ENCODE measurements at regions not wholly inside any gene's neighbourhood (a gene's known extent, or its start where the extent isn't known, plus 50 kb on each side); places are given as distances from the start of the nearest gene placed in this dataset.

- Histone ChIP-seq H3K4me3 (ENCODE audit: insufficient read depth, low read depth, low read length, poor library complexity, severe bottlenecking) (no peak overlapping the region), H3K36me3 (ENCODE audit: control insufficient read depth, insufficient read depth, low read length) (no peaks in the 10 kb centered on the region), H3K27me3 (replicated peaks; ENCODE audit: control insufficient read depth, insufficient read depth, low read length, poor library complexity, severe bottlenecking) (no peaks in the 10 kb centered on the region), H3K27ac (ENCODE audit: insufficient read depth, low read length, poor library complexity, severe bottlenecking) (no peak overlapping the region), H3K9me3 (ENCODE audit: control insufficient read depth, low read length) (no peaks in the 10 kb centered on the region), H3K4me1 (ENCODE audit: control insufficient read depth, insufficient read depth, low read length, poor library complexity, severe bottlenecking) (no peaks in the 10 kb centered on the region)
- no peak for DNase-seq
These were observed 221.1 kb upstream of the ATP5MC3 start for GRCh38 chr2:175402571-175402970.

DNA sequence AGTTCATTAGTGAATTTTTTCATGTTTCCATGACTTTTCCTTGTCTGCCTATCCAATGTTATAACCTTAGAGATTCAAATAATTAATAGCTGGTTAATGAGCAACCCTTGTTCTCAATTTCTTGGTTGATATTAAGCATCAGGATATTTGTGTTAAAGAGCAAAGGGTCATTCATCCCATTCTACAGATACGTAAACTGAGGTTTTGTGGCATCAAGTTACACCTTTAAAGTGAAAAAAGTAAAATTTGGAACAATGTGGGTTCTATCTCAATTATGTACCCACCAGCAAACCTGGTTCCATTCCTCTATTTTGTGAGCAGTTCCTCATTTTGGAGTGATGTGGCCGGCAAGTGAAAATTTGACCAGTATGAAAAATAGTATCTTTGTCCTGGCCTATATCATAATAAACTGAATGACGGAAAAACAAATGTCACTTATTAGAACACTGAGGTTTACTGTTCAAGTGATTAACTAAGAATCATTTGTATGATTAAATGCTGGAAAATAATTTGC lies 220.5 kb upstream of the ATP5MC3 start:
- Histone ChIP-seq H3K4me1 (ENCODE audit: control insufficient read depth, insufficient read depth, low read length, poor library complexity, severe bottlenecking) (no peaks in the 10 kb centered on the region), H3K27ac (ENCODE audit: insufficient read depth, low read length, poor library complexity, severe bottlenecking) (no peak overlapping the region), H3K27me3 (replicated peaks; ENCODE audit: control insufficient read depth, insufficient read depth, low read length, poor library complexity, severe bottlenecking) (no peaks in the 10 kb centered on the region), H3K36me3 (ENCODE audit: control insufficient read depth, insufficient read depth, low read length) (no peaks in the 10 kb centered on the region), H3K4me3 (ENCODE audit: insufficient read depth, low read depth, low read length, poor library complexity, severe bottlenecking) (no peak overlapping the region), H3K9me3 (ENCODE audit: control insufficient read depth, low read length) (no peaks in the 10 kb centered on the region)
- DNase-seq: no peak

DNA sequence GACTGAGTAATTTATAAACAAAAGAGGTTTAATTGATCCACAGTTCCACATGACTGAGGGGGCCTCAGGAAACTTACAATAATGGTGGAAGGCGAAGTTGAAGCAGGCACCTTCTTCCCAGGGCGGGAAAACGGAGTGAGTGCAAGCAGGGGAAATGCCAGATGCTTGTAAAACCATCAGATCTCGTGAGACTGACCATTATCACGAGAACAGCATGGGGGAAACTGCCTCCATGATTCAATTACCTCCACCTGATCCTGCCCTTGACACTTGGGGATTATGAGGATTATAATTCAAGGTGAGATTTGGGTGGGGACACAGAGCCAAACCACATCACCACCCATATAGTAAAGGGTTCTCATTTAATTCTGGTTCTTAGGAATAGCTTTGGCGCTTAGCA lies 219.5 kb upstream of the ATP5MC3 start:
- Histone ChIP-seq H3K36me3 (ENCODE audit: control insufficient read depth, insufficient read depth, low read length) (no peaks in the 10 kb centered on the region), H3K27me3 (replicated peaks; ENCODE audit: control insufficient read depth, insufficient read depth, low read length, poor library complexity, severe bottlenecking) (no peaks in the 10 kb centered on the region), H3K9me3 (ENCODE audit: control insufficient read depth, low read length) (no peaks in the 10 kb centered on the region), H3K4me1 (ENCODE audit: control insufficient read depth, insufficient read depth, low read length, poor library complexity, severe bottlenecking) (no peaks in the 10 kb centered on the region), H3K27ac (ENCODE audit: insufficient read depth, low read length, poor library complexity, severe bottlenecking) (no peak overlapping the region), H3K4me3 (ENCODE audit: insufficient read depth, low read depth, low read length, poor library complexity, severe bottlenecking) (no peak overlapping the region)
- no peak for DNase-seq

DNA sequence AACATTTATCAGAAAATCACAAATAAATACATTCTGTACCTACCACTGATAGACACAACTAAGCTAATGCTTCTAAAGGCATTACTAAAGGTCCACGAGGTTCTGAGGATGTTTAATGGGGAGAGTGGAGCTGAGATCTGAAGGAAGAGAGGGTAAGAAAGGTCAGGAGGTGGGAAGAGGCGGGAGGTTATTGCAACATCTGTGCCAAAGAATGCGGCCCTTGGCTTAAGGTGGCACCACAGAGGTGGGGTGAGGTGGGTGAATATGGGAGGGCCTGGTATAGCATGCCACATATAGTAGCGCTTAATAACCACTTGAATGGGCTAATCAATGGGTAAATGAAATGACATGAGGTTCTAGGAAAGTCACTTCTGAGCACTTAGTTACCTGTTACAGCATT lies 217.8 kb upstream of the ATP5MC3 start:
- Histone ChIP-seq H3K36me3 (ENCODE audit: control insufficient read depth, insufficient read depth, low read length) (no peaks in the 10 kb centered on the region), H3K27me3 (replicated peaks; ENCODE audit: control insufficient read depth, insufficient read depth, low read length, poor library complexity, severe bottlenecking) (no peaks in the 10 kb centered on the region), H3K4me3 (ENCODE audit: insufficient read depth, low read depth, low read length, poor library complexity, severe bottlenecking) (no peak overlapping the region), H3K4me1 (ENCODE audit: control insufficient read depth, insufficient read depth, low read length, poor library complexity, severe bottlenecking) (no peaks in the 10 kb centered on the region), H3K9me3 (ENCODE audit: control insufficient read depth, low read length) (no peaks in the 10 kb centered on the region), H3K27ac (ENCODE audit: insufficient read depth, low read length, poor library complexity, severe bottlenecking) (no peak overlapping the region)
- no peak for DNase-seq

- H3K4me1 ChIP-seq (ENCODE audit: control insufficient read depth, insufficient read depth, low read length, poor library complexity, severe bottlenecking): no peaks in the 10 kb centered on the region
- no peak overlapping the region for H3K27ac ChIP-seq (ENCODE audit: insufficient read depth, low read length, poor library complexity, severe bottlenecking)
- no peaks in the 10 kb centered on the region for H3K27me3 ChIP-seq (replicated peaks; ENCODE audit: control insufficient read depth, insufficient read depth, low read length, poor library complexity, severe bottlenecking)
- H3K4me3 ChIP-seq (ENCODE audit: insufficient read depth, low read depth, low read length, poor library complexity, severe bottlenecking): no peak overlapping the region
- H3K9me3 ChIP-seq (ENCODE audit: control insufficient read depth, low read length): no peaks in the 10 kb centered on the region
- no peak for DNase-seq
- no peaks in the 10 kb centered on the region for H3K36me3 ChIP-seq (ENCODE audit: control insufficient read depth, insufficient read depth, low read length)
These were observed 217.3 kb upstream of the ATP5MC3 start for GRCh38 chr2:175398848-175399247.

DNA sequence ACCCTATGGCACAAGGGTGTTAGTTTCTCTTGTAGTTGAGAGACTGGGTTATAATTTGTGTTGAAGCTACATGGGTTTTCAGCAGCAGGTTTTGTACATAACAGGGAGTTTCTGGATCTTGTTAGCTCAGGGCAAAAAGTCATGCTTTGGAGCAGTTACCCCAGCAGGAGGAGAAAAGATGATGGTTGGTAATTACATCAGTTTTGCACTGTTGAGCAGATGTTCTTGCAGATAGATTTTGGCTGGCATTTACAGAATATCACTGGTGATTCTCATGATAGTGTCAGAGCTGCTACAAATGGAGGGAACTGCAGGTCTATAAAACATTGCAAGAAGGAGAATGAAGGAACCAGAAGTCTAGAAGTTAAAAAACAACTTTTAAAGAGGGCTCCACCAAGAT lies 215.2 kb upstream of the ATP5MC3 start:
- no peaks in the 10 kb centered on the region for H3K27me3 ChIP-seq (replicated peaks; ENCODE audit: control insufficient read depth, insufficient read depth, low read length, poor library complexity, severe bottlenecking)
- H3K4me3 ChIP-seq (ENCODE audit: insufficient read depth, low read depth, low read length, poor library complexity, severe bottlenecking): no peak overlapping the region
- H3K4me1 ChIP-seq (ENCODE audit: control insufficient read depth, insufficient read depth, low read length, poor library complexity, severe bottlenecking): no peaks in the 10 kb centered on the region
- H3K36me3 ChIP-seq (ENCODE audit: control insufficient read depth, insufficient read depth, low read length): no peaks in the 10 kb centered on the region
- no peaks in the 10 kb centered on the region for H3K9me3 ChIP-seq (ENCODE audit: control insufficient read depth, low read length)
- no peak for DNase-seq
- H3K27ac ChIP-seq (ENCODE audit: insufficient read depth, low read length, poor library complexity, severe bottlenecking): no peak overlapping the region

DNA sequence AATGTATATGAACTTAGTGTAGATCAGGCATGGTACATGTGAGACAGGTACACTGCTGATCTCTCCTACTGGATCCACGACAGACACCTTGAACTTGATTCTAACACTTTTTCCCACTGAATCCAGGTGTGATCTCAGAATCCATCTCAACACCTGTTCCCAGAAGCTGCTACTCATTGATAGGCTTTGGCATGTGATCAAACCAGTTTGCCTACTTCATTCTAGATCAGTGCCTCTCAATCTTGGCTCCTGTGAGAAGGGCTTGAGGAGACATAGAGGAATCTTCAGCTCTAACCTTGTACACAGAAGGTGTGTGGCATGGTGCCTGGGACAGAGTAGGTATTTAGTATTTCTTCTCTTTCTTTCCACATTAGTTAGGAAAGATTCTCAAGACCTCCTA lies 212.3 kb upstream of the ATP5MC3 start:
- Histone ChIP-seq H3K4me3 (ENCODE audit: insufficient read depth, low read depth, low read length, poor library complexity, severe bottlenecking) (no peak overlapping the region), H3K36me3 (ENCODE audit: control insufficient read depth, insufficient read depth, low read length) (no peaks in the 10 kb centered on the region), H3K27me3 (replicated peaks; ENCODE audit: control insufficient read depth, insufficient read depth, low read length, poor library complexity, severe bottlenecking) (no peaks in the 10 kb centered on the region), H3K9me3 (ENCODE audit: control insufficient read depth, low read length) (no peaks in the 10 kb centered on the region), H3K4me1 (ENCODE audit: control insufficient read depth, insufficient read depth, low read length, poor library complexity, severe bottlenecking) (no peaks in the 10 kb centered on the region), H3K27ac (ENCODE audit: insufficient read depth, low read length, poor library complexity, severe bottlenecking) (no peak overlapping the region)
- DNase-seq: no peak

DNA sequence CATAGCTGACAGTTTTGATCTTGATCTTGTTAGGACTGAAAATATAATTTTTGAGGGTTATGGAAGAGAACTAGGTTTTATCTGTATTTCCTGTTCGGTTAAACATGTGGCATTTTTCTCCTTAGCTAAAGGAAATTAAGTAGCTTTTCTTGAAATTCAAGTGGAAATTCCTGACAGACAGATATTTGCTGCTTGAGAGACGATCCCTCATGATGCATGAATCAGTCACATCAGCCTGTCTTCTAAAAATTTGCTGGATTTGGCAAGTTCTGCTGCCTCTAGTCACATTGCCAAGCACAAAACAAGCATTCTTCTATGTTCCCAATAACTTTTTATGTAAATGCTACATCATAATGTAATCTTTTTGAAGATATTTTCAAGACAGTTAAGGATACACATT lies 201.8 kb upstream of the ATP5MC3 start:
- Histone ChIP-seq H3K27me3 (replicated peaks; ENCODE audit: control insufficient read depth, insufficient read depth, low read length, poor library complexity, severe bottlenecking) (no peaks in the 10 kb centered on the region), H3K27ac (ENCODE audit: insufficient read depth, low read length, poor library complexity, severe bottlenecking) (no peak overlapping the region), H3K4me1 (ENCODE audit: control insufficient read depth, insufficient read depth, low read length, poor library complexity, severe bottlenecking) (no peaks in the 10 kb centered on the region), H3K9me3 (ENCODE audit: control insufficient read depth, low read length) (no peaks in the 10 kb centered on the region), H3K4me3 (ENCODE audit: insufficient read depth, low read depth, low read length, poor library complexity, severe bottlenecking) (no peak overlapping the region), H3K36me3 (ENCODE audit: control insufficient read depth, insufficient read depth, low read length) (no peaks in the 10 kb centered on the region)
- no peak for DNase-seq

- Histone ChIP-seq H3K4me1 (ENCODE audit: control insufficient read depth, insufficient read depth, low read length, poor library complexity, severe bottlenecking) (no peaks in the 10 kb centered on the region), H3K4me3 (ENCODE audit: insufficient read depth, low read depth, low read length, poor library complexity, severe bottlenecking) (no peak overlapping the region), H3K9me3 (ENCODE audit: control insufficient read depth, low read length) (no peaks in the 10 kb centered on the region), H3K27ac (ENCODE audit: insufficient read depth, low read length, poor library complexity, severe bottlenecking) (no peak overlapping the region), H3K27me3 (replicated peaks; ENCODE audit: control insufficient read depth, insufficient read depth, low read length, poor library complexity, severe bottlenecking) (no peaks in the 10 kb centered on the region), H3K36me3 (ENCODE audit: control insufficient read depth, insufficient read depth, low read length) (no peaks in the 10 kb centered on the region)
- no peak for DNase-seq
These were observed 192.2 kb upstream of the ATP5MC3 start for GRCh38 chr2:175373729-175374128.

GRCh38 chr2:175372704-175373701 lies 191.5 kb upstream of the ATP5MC3 start:
- Histone ChIP-seq H3K4me3 (ENCODE audit: insufficient read depth, low read depth, low read length, poor library complexity, severe bottlenecking) (no peak overlapping the region), H3K9me3 (ENCODE audit: control insufficient read depth, low read length) (no peaks in the 10 kb centered on the region), H3K27me3 (replicated peaks; ENCODE audit: control insufficient read depth, insufficient read depth, low read length, poor library complexity, severe bottlenecking) (no peaks in the 10 kb centered on the region), H3K27ac (ENCODE audit: insufficient read depth, low read length, poor library complexity, severe bottlenecking) (no peak overlapping the region), H3K36me3 (ENCODE audit: control insufficient read depth, insufficient read depth, low read length) (no peaks in the 10 kb centered on the region), H3K4me1 (ENCODE audit: control insufficient read depth, insufficient read depth, low read length, poor library complexity, severe bottlenecking) (no peaks in the 10 kb centered on the region)
- no peak for DNase-seq
